Fibroblast of lung (primary cell): ENCODE measurements at regions not wholly inside any gene's neighbourhood (a gene's known extent, or its start where the extent isn't known, plus 50 kb on each side); places are given as distances from the start of the nearest gene placed in this dataset.
A peak's percentile ranks its signal among the peaks of the same experiment; 100 is the strongest.

Experiments used
- DNase-seq, 2 donors: peaks; one replicate each; pipeline versions ENCODE4 v3.0.0 to v3.0.0-alpha.2; 2010; ENCODE audit warnings: low read depth in 2 of 2
- H2AFZ ChIP-seq: 2 replicates; pipeline ENCODE4 v1.5.1; 2012; ENCODE audit warnings: low read length, control low read depth, inconsistent platforms
- H3K27ac ChIP-seq: 2 replicates; pipeline ENCODE4 v1.5.1; 2011; ENCODE audit warnings: low read length, control low read depth; ENCODE audit not compliant: insufficient read depth
- H3K27me3 ChIP-seq: 2 replicates; pipeline ENCODE4 v1.5.1; 2011; ENCODE audit warnings: mild to moderate bottlenecking, low read length; ENCODE audit not compliant: control insufficient read depth, insufficient read depth
- H3K36me3 ChIP-seq: 2 replicates; pipeline ENCODE4 v1.5.1; 2011; ENCODE audit warnings: low read length; ENCODE audit not compliant: control insufficient read depth, insufficient read depth
- H3K4me1 ChIP-seq: 2 replicates; pipeline ENCODE4 v1.5.1; 2011; ENCODE audit warnings: low read length; ENCODE audit not compliant: control insufficient read depth, insufficient read depth; ENCODE audit errors: extremely low read depth
- H3K4me2 ChIP-seq: 2 replicates; pipeline ENCODE4 v1.5.1; 2011; ENCODE audit warnings: low read length, control low read depth; ENCODE audit not compliant: insufficient read depth; ENCODE audit errors: extremely low read depth
- H3K4me3 ChIP-seq, 4 experiments: fragments of 200-600 bp in 1 of 4; sonication (generic) in 1 of 4; replicated peaks in 1 of 4; 2 replicates each; pipeline ENCODE4 v1.5.1; 2011 to 2016; ENCODE audit warnings: low read length in 4 of 4, low read depth in 3 of 4, mild to moderate bottlenecking in 3 of 4, control low read depth in 2 of 4, inconsistent platforms in 1 of 4, mixed read lengths in 1 of 4; ENCODE audit not compliant: insufficient read depth in 1 of 4; ENCODE audit errors: control extremely low read depth in 1 of 4
- H3K79me2 ChIP-seq: 2 replicates; pipeline ENCODE4 v1.5.1; 2012; ENCODE audit warnings: mild to moderate bottlenecking, low read length, inconsistent platforms; ENCODE audit not compliant: control insufficient read depth, insufficient read depth
- H3K9ac ChIP-seq: 2 replicates; pipeline ENCODE4 v1.5.1; 2011; ENCODE audit warnings: mild to moderate bottlenecking, low read length, control low read depth; ENCODE audit not compliant: insufficient read depth
- H3K9me3 ChIP-seq: 2 replicates; pipeline ENCODE4 v1.5.1; 2012; ENCODE audit warnings: low read depth, low read length; ENCODE audit not compliant: control insufficient read depth, insufficient read depth
- H4K20me1 ChIP-seq: 2 replicates; pipeline ENCODE4 v1.5.1; 2011; ENCODE audit warnings: low read length; ENCODE audit not compliant: control insufficient read depth, insufficient read depth; ENCODE audit errors: extremely low read depth
- EZH2 ChIP-seq: IDR thresholded peaks from 2 replicates; pipeline ENCODE4 v1.5.1; 2012; ENCODE audit warnings: low read length, control low read depth, mild to moderate bottlenecking; ENCODE audit errors: missing control alignments
- TF ChIP-seq, protein P1 (sequence below), 2 donors: IDR thresholded peaks in 1 of 2; conservative IDR thresholded peaks in 1 of 2; 1 replicate in 1 of 2; 2 replicates in 1 of 2; pipeline ENCODE4 v1.5.1; 2011 to 2012; ENCODE audit warnings: low read length in 2 of 2, control low read depth in 1 of 2, inconsistent platforms in 1 of 2, low read depth in 1 of 2, mild to moderate bottlenecking in 1 of 2

DNA sequence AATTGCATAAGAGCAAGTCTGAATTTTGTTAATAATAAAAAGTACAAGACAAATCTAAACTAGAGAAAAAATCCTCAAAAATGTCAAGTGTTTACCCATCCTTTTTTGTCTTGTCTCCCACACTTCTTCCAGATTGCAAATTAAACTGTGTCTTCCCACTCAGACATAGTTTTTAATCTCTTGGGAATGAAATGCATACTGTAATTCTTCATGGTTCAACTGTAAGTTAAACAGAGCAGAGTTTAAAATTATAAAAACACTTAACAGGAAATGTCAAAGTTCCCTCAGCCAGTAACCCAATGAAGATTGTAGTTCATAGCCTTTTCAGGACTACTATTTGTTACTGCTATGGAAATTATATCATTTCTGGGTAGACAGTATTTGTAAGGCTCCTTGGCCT lies 171.8 kb downstream of the UBE2E3 start:
- TF ChIP-seq, protein P1, sequence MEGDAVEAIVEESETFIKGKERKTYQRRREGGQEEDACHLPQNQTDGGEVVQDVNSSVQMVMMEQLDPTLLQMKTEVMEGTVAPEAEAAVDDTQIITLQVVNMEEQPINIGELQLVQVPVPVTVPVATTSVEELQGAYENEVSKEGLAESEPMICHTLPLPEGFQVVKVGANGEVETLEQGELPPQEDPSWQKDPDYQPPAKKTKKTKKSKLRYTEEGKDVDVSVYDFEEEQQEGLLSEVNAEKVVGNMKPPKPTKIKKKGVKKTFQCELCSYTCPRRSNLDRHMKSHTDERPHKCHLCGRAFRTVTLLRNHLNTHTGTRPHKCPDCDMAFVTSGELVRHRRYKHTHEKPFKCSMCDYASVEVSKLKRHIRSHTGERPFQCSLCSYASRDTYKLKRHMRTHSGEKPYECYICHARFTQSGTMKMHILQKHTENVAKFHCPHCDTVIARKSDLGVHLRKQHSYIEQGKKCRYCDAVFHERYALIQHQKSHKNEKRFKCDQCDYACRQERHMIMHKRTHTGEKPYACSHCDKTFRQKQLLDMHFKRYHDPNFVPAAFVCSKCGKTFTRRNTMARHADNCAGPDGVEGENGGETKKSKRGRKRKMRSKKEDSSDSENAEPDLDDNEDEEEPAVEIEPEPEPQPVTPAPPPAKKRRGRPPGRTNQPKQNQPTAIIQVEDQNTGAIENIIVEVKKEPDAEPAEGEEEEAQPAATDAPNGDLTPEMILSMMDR (conservative IDR thresholded peaks at IDR 0.05 in 1 of 2, IDR thresholded peaks at IDR 0.05 in 1 of 2; ENCODE audit: low read depth in 1 of 2, low read length in 2 of 2), result no peak
- TF ChIP-seq EZH2, result no peak
- Histone ChIP-seq H3K27me3 (no peaks in the 10 kb centered on the region), H3K9ac (no peak overlapping the region), H3K4me1 (no peaks in the 10 kb centered on the region), H3K9me3 (no peaks in the 10 kb centered on the region), H3K36me3 (no peaks in the 10 kb centered on the region), H3K27ac (no peak overlapping the region), H4K20me1 (no peaks in the 10 kb centered on the region), H3K79me2 (no peaks in the 10 kb centered on the region), H3K4me3 (no peak overlapping the region), H3K4me2 (peak overlapping the region; percentile 7), H2AFZ (no peak overlapping the region)
- DNase-seq, result peak; percentile 30 to 33

DNA sequence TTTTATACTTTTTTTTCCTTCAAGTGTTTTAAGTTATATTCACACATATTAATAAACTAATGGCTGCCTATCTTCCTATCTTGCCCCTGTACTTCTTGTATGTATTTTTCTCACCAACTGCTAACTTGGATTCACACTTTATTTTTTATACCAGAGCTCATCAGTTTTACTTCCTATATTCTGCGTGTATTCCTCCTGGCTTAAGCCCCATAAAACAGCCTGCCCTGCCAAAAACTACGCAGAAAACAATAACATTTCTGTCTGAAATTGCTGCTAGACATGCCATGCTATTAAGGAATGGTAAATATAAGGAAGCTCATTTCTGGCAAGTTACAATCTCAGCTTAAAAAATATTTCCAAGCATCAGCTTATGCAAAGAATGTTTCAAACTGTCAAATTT lies 172.3 kb downstream of the UBE2E3 start:
- Histone ChIP-seq H3K27me3 (no peaks in the 10 kb centered on the region), H3K27ac (no peak overlapping the region), H4K20me1 (no peaks in the 10 kb centered on the region), H3K79me2 (no peaks in the 10 kb centered on the region), H3K4me1 (no peaks in the 10 kb centered on the region), H3K36me3 (no peaks in the 10 kb centered on the region), H2AFZ (no peak overlapping the region), H3K4me3 (no peak overlapping the region), H3K9ac (no peak overlapping the region), H3K9me3 (no peaks in the 10 kb centered on the region), H3K4me2 (no peak overlapping the region)
- DNase-seq, result no peak
- TF ChIP-seq EZH2, result no peak
- TF ChIP-seq, protein P1 (conservative IDR thresholded peaks at IDR 0.05 in 1 of 2, IDR thresholded peaks at IDR 0.05 in 1 of 2; ENCODE audit: low read depth in 1 of 2, low read length in 2 of 2), result no peak

DNA sequence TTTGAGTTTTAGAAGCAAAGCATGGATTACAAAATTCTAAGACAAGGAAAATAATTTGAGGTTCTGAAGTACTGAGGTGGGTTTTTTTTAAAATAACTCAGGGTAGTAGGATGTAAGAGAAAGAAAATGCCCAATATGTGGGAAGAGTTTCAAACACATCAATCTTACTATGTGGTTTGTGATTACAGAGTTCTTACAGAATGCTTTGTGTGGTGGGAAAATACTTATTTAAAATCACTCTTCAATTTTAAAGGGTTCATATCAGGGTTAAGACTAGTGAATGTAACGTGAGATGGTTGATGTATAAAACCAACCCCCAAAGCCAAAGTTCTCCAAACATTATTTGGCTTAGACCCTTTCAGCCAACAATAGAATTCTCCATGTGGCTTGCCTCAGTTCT lies 173.5 kb downstream of the UBE2E3 start:
- H3K27me3 ChIP-seq, result no peaks in the 10 kb centered on the region
- no peak overlapping the region for H3K9ac ChIP-seq
- no peaks in the 10 kb centered on the region for H3K4me1 ChIP-seq
- no peak overlapping the region for H3K4me3 ChIP-seq
- H3K36me3 ChIP-seq, result no peaks in the 10 kb centered on the region
- H3K4me2 ChIP-seq, result no peak overlapping the region
- H3K27ac ChIP-seq, result no peak overlapping the region
- no peaks in the 10 kb centered on the region for H3K79me2 ChIP-seq
- no peak overlapping the region for H2AFZ ChIP-seq
- DNase-seq, result peak; percentile 21 to 81
- H3K9me3 ChIP-seq, result no peaks in the 10 kb centered on the region
- no peaks in the 10 kb centered on the region for H4K20me1 ChIP-seq
- TF ChIP-seq, protein P1 (conservative IDR thresholded peaks at IDR 0.05 in 1 of 2, IDR thresholded peaks at IDR 0.05 in 1 of 2; ENCODE audit: low read depth in 1 of 2, low read length in 2 of 2), result no peak
- TF ChIP-seq EZH2, result no peak
